ENCODE measurements at regions not wholly inside any gene's neighbourhood (a gene's known extent, or its start where the extent isn't known, plus 50 kb on each side); places are given as distances from the start of the nearest gene placed in this dataset.

- no peak for TF ChIP-seq E2F6 (IDR thresholded peaks at IDR 0.05; ENCODE audit: borderline replicate concordance, low read depth)
- TF ChIP-seq CTCF (IDR thresholded peaks at IDR 0.05): no peak
- TF ChIP-seq POLR2AphosphoS2 (conservative IDR thresholded peaks at IDR 0.05; ENCODE audit: low read length): no peak
- no peak for TF ChIP-seq HES2 (IDR thresholded peaks at IDR 0.05)
Observed at GRCh38 chr7:18425227-18425626, 70.3 kb upstream of the HDAC9 start.
